Fibroblast of skin of abdomen (primary cell): ENCODE measurements at regions not wholly inside any gene's neighbourhood (a gene's known extent, or its start where the extent isn't known, plus 50 kb on each side); places are given as distances from the start of the nearest gene placed in this dataset.

Experiments used
- DNase-seq: peaks from one replicate; pipeline ENCODE4 v3.0.0-alpha.2; 2013

- no peak for DNase-seq
Observed at GRCh38 chr6:90644492-90644891, 57.6 kb upstream of the MAP3K7 start.

GRCh38 chr6:90643381-90643780, 56.5 kb upstream of the MAP3K7 start:
- no peak for DNase-seq

GRCh38 chr6:90637320-90637719, 50.4 kb upstream of the MAP3K7 start:
- DNase-seq: no peak
